Neural cell (in vitro differentiated cells): ENCODE measurements at regions not wholly inside any gene's neighbourhood (a gene's known extent, or its start where the extent isn't known, plus 50 kb on each side); places are given as distances from the start of the nearest gene placed in this dataset.

Source experiments
- H2AFZ ChIP-seq: fragments of 200-600, 300-800 bp; sonication (generic), shearing (Covaris generic); 2 replicates; pipeline ENCODE4 v1.6.0; 2014; ENCODE audit warnings: low read depth, mild to moderate bottlenecking, antibody characterized with exemption, low read length, moderate library complexity
- H3F3A ChIP-seq: fragments of 200-600 bp; shearing (Covaris generic); 2 replicates; pipeline ENCODE4 v1.6.1; 2016; ENCODE audit warnings: mild to moderate bottlenecking, moderate library complexity, mixed read lengths, antibody characterized with exemption, low read length; ENCODE audit not compliant: insufficient read depth, poor library complexity, severe bottlenecking
- H3K27ac ChIP-seq: fragments of 200-600, 300-800 bp; sonication (generic), shearing (Covaris generic); 2 replicates; pipeline ENCODE4 v1.5.1; 2014; ENCODE audit warnings: mild to moderate bottlenecking, low read length, moderate library complexity
- H3K27me3 ChIP-seq: fragments of 300-800, 200-600 bp; sonication (generic), shearing (Covaris generic); 2 replicates; pipeline ENCODE4 v1.6.0; 2014; ENCODE audit warnings: mild to moderate bottlenecking, low read depth, low read length, moderate library complexity; ENCODE audit not compliant: insufficient read depth
- H3K36me3 ChIP-seq: fragments of 300-800, 200-600 bp; sonication (generic), shearing (Covaris generic); 2 replicates; pipeline ENCODE4 v1.5.1; 2014; ENCODE audit warnings: mild to moderate bottlenecking, antibody characterized with exemption, low read length, moderate library complexity; ENCODE audit not compliant: insufficient read depth
- H3K4me2 ChIP-seq: fragments of 300-800, 200-600 bp; sonication (generic), shearing (Covaris generic); 2 replicates; pipeline ENCODE4 v1.6.0; 2014; ENCODE audit warnings: mild to moderate bottlenecking, low read length
- H3K4me3 ChIP-seq: fragments of 300-800, 200-600 bp; sonication (generic), shearing (Covaris generic); 2 replicates; pipeline ENCODE4 v1.5.1; 2014; ENCODE audit warnings: mild to moderate bottlenecking, low read length, moderate library complexity
- H3K79me2 ChIP-seq: fragments of 200-600 bp; shearing (Covaris generic); replicated peaks from 2 replicates; pipeline ENCODE4 v1.6.0; 2014; ENCODE audit warnings: mild to moderate bottlenecking, low read length, moderate library complexity; ENCODE audit not compliant: insufficient read depth
- H3K9ac ChIP-seq: fragments of 300-800, 200-600 bp; sonication (generic), shearing (Covaris generic); 2 replicates; pipeline ENCODE4 v1.6.1; 2016; ENCODE audit warnings: mild to moderate bottlenecking, low read length, mixed read lengths
- H3K9me2 ChIP-seq: fragments of 200-600 bp; shearing (Covaris generic); 2 replicates; pipeline ENCODE4 v1.6.1; 2016; ENCODE audit warnings: mild to moderate bottlenecking, low read length, mixed read lengths; ENCODE audit not compliant: insufficient read depth
- H3K9me3 ChIP-seq: fragments of 200-600, 300-800 bp; sonication (generic), shearing (Covaris generic); 2 replicates; pipeline ENCODE4 v1.6.1; 2016; ENCODE audit warnings: mild to moderate bottlenecking, mixed run types, low read length, moderate library complexity, mixed read lengths
- H4K20me1 ChIP-seq: fragments of 200-600 bp; shearing (Covaris generic); 2 replicates; pipeline ENCODE4 v1.6.1; 2016; ENCODE audit warnings: mild to moderate bottlenecking, mixed run types; ENCODE audit not compliant: insufficient read depth
- CTCF ChIP-seq: fragments of 450-650 bp; IDR thresholded peaks from 2 replicates; pipeline ENCODE4 v1.5.1; 2014; ENCODE audit warnings: antibody characterized with exemption, mild to moderate bottlenecking, moderate library complexity; ENCODE audit not compliant: poor library complexity, severe bottlenecking
- EP300 ChIP-seq: fragments of 450-650 bp; conservative IDR thresholded peaks from 2 replicates; pipeline ENCODE4 v1.6.1; 2014; ENCODE audit warnings: antibody characterized with exemption, mild to moderate bottlenecking, moderate library complexity; ENCODE audit not compliant: poor library complexity, severe bottlenecking
- EZH2 ChIP-seq: fragments of 200-600, 300-800 bp; shearing (Covaris generic), sonication (generic); IDR thresholded peaks from 2 replicates; pipeline ENCODE4 v1.6.1; 2014; ENCODE audit warnings: antibody characterized with exemption, low read length, borderline replicate concordance, mild to moderate bottlenecking; ENCODE audit not compliant: insufficient read depth, poor library complexity, severe bottlenecking
- MXI1 ChIP-seq: fragments of 450-650 bp; conservative IDR thresholded peaks from 2 replicates; pipeline ENCODE4 v1.6.1; 2014; ENCODE audit warnings: antibody characterized with exemption, mild to moderate bottlenecking; ENCODE audit not compliant: poor library complexity, severe bottlenecking
- POLR2AphosphoS5 ChIP-seq: IDR thresholded peaks from 2 replicates; pipeline ENCODE4 v1.6.1; 2012
- RAD21 ChIP-seq: fragments of 450-650 bp; conservative IDR thresholded peaks from 2 replicates; pipeline ENCODE4 v1.6.1; 2014; ENCODE audit warnings: antibody characterized with exemption, mild to moderate bottlenecking, moderate library complexity
- REST ChIP-seq: IDR thresholded peaks from 2 replicates; pipeline ENCODE4 v1.6.1; 2012; ENCODE audit warnings: borderline replicate concordance
- SMC3 ChIP-seq: fragments of 450-650 bp; conservative IDR thresholded peaks from 2 replicates; pipeline ENCODE4 v1.6.1; 2014; ENCODE audit warnings: antibody characterized with exemption, mild to moderate bottlenecking, moderate library complexity; ENCODE audit not compliant: poor library complexity
- TAF1 ChIP-seq: IDR thresholded peaks from 2 replicates; pipeline ENCODE4 v1.6.1; 2012; ENCODE audit warnings: low read depth

GRCh38 chr3:64872345-64872744 is 184.5 kb upstream of the ADAMTS9 start:
- Histone ChIP-seq H3K4me3 (no peak overlapping the region), H3K27ac (no peak overlapping the region), H2AFZ (no peak overlapping the region), H4K20me1 (no peaks in the 10 kb centered on the region), H3K9ac (no peak overlapping the region), H3F3A (no peaks in the 10 kb centered on the region), H3K79me2 (no peaks in the 10 kb centered on the region), H3K36me3 (no peaks in the 10 kb centered on the region), H3K9me3 (no peaks in the 10 kb centered on the region), H3K4me2 (no peak overlapping the region), H3K27me3 (no peaks in the 10 kb centered on the region), H3K9me2 (no peaks in the 10 kb centered on the region)
- TF ChIP-seq RAD21, result no peak
- no peak for TF ChIP-seq SMC3
- TF ChIP-seq EP300, result no peak

GRCh38 chr3:64871834-64872249 is 184.0 kb upstream of the ADAMTS9 start:
- Histone ChIP-seq H3K36me3 (no peaks in the 10 kb centered on the region), H3K9me3 (no peaks in the 10 kb centered on the region), H3F3A (no peaks in the 10 kb centered on the region), H3K27me3 (no peaks in the 10 kb centered on the region), H3K9me2 (no peaks in the 10 kb centered on the region), H4K20me1 (no peaks in the 10 kb centered on the region), H3K9ac (no peak overlapping the region), H3K79me2 (no peaks in the 10 kb centered on the region), H3K4me3 (no peak overlapping the region), H3K4me2 (no peak overlapping the region), H2AFZ (no peak overlapping the region), H3K27ac (no peak overlapping the region)
- TF ChIP-seq CTCF, result no peak
- TF ChIP-seq EP300, result no peak
- no peak for TF ChIP-seq MXI1
- no peak for TF ChIP-seq REST
- no peak for TF ChIP-seq TAF1
- TF ChIP-seq RAD21, result no peak
- TF ChIP-seq SMC3, result no peak
- TF ChIP-seq POLR2AphosphoS5, result no peak
- no peak for TF ChIP-seq EZH2
